ENCODE measurements at regions not wholly inside any gene's neighbourhood (a gene's known extent, or its start where the extent isn't known, plus 50 kb on each side); places are given as distances from the start of the nearest gene placed in this dataset.

DNA sequence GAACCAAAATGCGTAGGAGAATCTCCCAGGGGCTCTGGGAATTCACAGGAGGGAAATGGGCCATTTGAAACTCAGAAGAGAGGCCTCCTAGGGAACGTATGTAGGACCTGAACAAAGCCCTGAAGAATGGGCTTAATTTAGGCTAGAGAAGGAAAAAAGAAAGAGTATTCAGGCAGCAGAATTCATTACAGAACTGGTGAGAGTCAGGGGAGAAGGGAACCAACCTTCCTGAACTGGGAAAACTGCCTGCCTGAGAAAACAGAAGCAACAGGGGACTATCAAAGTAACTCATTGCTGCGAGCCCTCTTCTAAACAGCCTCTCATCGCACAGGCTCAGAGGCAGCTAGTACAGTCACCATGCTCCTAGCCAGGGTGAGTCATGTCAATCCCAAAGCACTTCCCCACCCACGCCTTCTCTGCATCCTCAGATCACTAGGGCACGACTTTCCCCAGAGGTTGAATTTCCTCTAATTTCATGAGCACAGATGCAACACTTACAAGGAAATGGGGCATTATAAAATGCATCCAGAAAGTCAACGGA, 98.1 kb downstream of the ADSS2 start:
- Mint-ChIP-seq H3K27me3 (ENCODE audit: low read depth) (no peaks in the 10 kb centered on the region), H3K4me3 (peak overlapping the region; percentile 14; the same call in 1 of the 2 replicates), H3K9me3 (peaks cover 3% of the 10 kb centered on the region), H3K4me1 (peaks cover 71% of the 10 kb centered on the region), H3K36me3 (peaks cover 3% of the 10 kb centered on the region), H3K27ac (peak overlapping the region; percentile 97)
- POLR2A ChIA-PET: interaction anchor here (2.5 kb wide), 1 partner anchor 8 kb away, joined by 9 read pairs; no protein-coding TSS in a partner anchor
- CTCF ChIA-PET: no interaction called here
- ATAC-seq (peak; percentile 79), DNase-seq (ENCODE audit: low spot score) (peak; percentile 31)
- TF ChIP-seq CREB1 (CRISPR knock-in tag; IDR thresholded peaks at IDR 0.05): no peak

DNA sequence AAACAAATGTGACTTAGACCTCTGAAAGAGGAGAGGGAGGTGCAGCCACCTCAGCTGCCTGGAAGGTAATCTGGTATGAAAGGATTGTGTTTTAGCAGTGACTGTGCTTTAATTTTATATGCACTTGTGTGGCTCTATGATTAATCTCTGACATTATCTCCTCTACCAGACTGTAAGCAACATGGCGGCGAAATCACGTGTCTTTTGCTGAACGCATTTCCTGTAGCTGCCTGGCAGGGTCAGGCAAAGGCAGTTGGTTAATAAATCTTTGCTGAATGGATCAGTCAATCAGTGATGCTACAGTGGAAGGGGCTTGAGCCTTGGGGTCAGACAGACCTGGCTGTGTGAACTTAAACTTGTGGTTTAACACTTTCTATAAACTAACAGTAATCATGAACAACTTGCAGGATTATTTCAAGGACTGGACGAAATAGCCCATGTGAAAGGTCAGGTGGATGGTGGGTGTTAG, 96.9 kb downstream of the ADSS2 start:
- Mint-ChIP-seq H3K36me3 (peaks cover 3% of the 10 kb centered on the region), H3K4me3 (no peak overlapping the region), H3K27ac (peak overlapping the region; percentile 97), H3K9me3 (peaks cover 3% of the 10 kb centered on the region), H3K27me3 (ENCODE audit: low read depth) (no peaks in the 10 kb centered on the region), H3K4me1 (peaks cover 59% of the 10 kb centered on the region)
- TF ChIP-seq SMAD4 (CRISPR knock-in tag; IDR thresholded peaks at IDR 0.05): no peak
- TF ChIP-seq TEAD1 (CRISPR knock-in tag; IDR thresholded peaks at IDR 0.05): no peak
- no peak for TF ChIP-seq GTF2I (CRISPR knock-in tag; conservative IDR thresholded peaks at IDR 0.05)
- TF ChIP-seq ARID4B (CRISPR knock-in tag; IDR thresholded peaks at IDR 0.05; ENCODE audit: borderline replicate concordance): no peak
- TF ChIP-seq, protein P1, sequence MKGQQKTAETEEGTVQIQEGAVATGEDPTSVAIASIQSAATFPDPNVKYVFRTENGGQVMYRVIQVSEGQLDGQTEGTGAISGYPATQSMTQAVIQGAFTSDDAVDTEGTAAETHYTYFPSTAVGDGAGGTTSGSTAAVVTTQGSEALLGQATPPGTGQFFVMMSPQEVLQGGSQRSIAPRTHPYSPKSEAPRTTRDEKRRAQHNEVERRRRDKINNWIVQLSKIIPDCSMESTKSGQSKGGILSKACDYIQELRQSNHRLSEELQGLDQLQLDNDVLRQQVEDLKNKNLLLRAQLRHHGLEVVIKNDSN (CRISPR knock-in tag; IDR thresholded peaks at IDR 0.05): no peak
- no peak for TF ChIP-seq MAX (CRISPR knock-in tag; IDR thresholded peaks at IDR 0.05)
- TF ChIP-seq SOX15 (CRISPR knock-in tag; IDR thresholded peaks at IDR 0.05): no peak
- TF ChIP-seq, protein P2, sequence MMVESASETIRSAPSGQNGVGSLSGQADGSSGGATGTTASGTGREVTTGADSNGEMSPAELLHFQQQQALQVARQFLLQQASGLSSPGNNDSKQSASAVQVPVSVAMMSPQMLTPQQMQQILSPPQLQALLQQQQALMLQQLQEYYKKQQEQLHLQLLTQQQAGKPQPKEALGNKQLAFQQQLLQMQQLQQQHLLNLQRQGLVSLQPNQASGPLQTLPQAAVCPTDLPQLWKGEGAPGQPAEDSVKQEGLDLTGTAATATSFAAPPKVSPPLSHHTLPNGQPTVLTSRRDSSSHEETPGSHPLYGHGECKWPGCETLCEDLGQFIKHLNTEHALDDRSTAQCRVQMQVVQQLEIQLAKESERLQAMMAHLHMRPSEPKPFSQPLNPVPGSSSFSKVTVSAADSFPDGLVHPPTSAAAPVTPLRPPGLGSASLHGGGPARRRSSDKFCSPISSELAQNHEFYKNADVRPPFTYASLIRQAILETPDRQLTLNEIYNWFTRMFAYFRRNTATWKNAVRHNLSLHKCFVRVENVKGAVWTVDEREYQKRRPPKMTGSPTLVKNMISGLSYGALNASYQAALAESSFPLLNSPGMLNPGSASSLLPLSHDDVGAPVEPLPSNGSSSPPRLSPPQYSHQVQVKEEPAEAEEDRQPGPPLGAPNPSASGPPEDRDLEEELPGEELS (CRISPR knock-in tag; IDR thresholded peaks at IDR 0.05): no peak
- no peak for TF ChIP-seq CREM (CRISPR knock-in tag; IDR thresholded peaks at IDR 0.05)
- no peak for TF ChIP-seq HMGA2 (CRISPR knock-in tag; IDR thresholded peaks at IDR 0.05)
- no peak for TF ChIP-seq NR3C1 (CRISPR knock-in tag; conservative IDR thresholded peaks at IDR 0.05; ENCODE audit: low read depth)
- no peak for TF ChIP-seq SP1 (CRISPR knock-in tag; conservative IDR thresholded peaks at IDR 0.05)
- no peak for TF ChIP-seq ZNF416 (CRISPR knock-in tag; IDR thresholded peaks at IDR 0.05)
- ChIA-PET POLR2A (interaction anchor here (0.6 kb wide), 1 partner anchor 628 kb away, joined by 4 read pairs; no protein-coding TSS in a partner anchor), CTCF (no interaction called here)
- DNase-seq (ENCODE audit: low spot score) (no peak), ATAC-seq (no peak)

DNA sequence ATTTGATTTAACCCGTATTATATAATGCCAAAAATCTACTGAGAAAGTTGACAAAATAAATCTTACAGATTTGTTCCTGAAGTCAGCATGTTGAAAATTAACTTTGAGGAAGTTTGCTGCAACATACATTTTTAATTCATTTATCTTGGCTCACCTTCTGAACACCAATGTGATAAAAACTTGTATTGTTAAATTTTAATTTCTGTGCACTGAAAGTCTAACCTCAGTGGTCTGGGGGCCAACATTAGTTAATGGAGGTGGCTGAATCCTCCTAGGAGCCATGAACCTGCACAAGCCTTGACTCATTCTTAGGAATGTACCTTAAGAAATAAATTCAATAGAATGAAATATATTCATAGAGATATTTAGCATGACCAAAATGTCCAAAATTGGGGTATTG, 95.3 kb downstream of the ADSS2 start:
- POLR2A ChIA-PET: no interaction called here
- Mint-ChIP-seq H3K9me3 (peaks cover 3% of the 10 kb centered on the region), H3K4me3 (no peak overlapping the region), H3K4me1 (peaks cover 52% of the 10 kb centered on the region), H3K27ac (no peak overlapping the region), H3K36me3 (peaks cover 3% of the 10 kb centered on the region), H3K27me3 (ENCODE audit: low read depth) (no peaks in the 10 kb centered on the region)
- CTCF ChIA-PET: no interaction called here
- TF ChIP-seq ZNF423 (CRISPR knock-in tag; IDR thresholded peaks at IDR 0.05) (no peak), ZNF121 (CRISPR knock-in tag; IDR thresholded peaks at IDR 0.05) (no peak), ZNF671 (CRISPR knock-in tag; IDR thresholded peaks at IDR 0.05) (no peak), ATF1 (CRISPR knock-in tag; IDR thresholded peaks at IDR 0.05) (no peak), SMAD4 (CRISPR knock-in tag; IDR thresholded peaks at IDR 0.05) (no peak), ZNF263 (CRISPR knock-in tag; IDR thresholded peaks at IDR 0.05; ENCODE audit: low read depth) (no peak), CDX4 (CRISPR knock-in tag; IDR thresholded peaks at IDR 0.05; ENCODE audit: borderline replicate concordance) (no peak)
- TF ChIP-seq, protein P3, sequence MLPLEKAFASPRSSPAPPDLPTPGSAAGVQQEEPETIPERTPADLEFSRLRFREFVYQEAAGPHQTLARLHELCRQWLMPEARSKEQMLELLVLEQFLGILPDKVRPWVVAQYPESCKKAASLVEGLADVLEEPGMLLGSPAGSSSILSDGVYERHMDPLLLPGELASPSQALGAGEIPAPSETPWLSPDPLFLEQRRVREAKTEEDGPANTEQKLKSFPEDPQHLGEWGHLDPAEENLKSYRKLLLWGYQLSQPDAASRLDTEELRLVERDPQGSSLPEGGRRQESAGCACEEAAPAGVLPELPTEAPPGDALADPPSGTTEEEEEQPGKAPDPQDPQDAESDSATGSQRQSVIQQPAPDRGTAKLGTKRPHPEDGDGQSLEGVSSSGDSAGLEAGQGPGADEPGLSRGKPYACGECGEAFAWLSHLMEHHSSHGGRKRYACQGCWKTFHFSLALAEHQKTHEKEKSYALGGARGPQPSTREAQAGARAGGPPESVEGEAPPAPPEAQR (CRISPR knock-in tag; IDR thresholded peaks at IDR 0.05): no peak
- TF ChIP-seq, protein P4, sequence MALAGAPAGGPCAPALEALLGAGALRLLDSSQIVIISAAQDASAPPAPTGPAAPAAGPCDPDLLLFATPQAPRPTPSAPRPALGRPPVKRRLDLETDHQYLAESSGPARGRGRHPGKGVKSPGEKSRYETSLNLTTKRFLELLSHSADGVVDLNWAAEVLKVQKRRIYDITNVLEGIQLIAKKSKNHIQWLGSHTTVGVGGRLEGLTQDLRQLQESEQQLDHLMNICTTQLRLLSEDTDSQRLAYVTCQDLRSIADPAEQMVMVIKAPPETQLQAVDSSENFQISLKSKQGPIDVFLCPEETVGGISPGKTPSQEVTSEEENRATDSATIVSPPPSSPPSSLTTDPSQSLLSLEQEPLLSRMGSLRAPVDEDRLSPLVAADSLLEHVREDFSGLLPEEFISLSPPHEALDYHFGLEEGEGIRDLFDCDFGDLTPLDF (CRISPR knock-in tag; IDR thresholded peaks at IDR 0.05): no peak
- no peak for DNase-seq (ENCODE audit: low spot score)
- no peak for ATAC-seq
